ENCODE measurements at regions not wholly inside any gene's neighbourhood (a gene's known extent, or its start where the extent isn't known, plus 50 kb on each side); places are given as distances from the start of the nearest gene placed in this dataset.

DNA sequence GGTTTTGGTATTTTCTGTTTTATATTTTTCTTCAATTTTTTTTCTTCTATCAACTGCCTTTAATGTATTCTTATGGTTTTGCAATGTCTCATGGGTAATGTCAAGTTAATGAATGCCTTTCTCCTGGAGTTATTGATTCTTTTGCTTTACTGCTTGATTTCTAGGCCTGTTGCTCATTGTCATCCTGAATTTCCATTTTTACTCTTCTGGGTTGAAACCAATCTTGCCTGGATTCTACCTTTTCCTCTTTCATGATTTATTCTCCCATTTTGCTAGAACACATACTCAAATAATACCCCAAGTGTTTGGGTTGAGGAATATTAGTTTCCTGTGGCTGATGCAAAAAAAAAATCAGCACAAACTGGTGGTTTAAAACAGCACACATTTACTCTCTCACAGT lies 315.2 kb upstream of the PDZRN3 start:
- no peak overlapping the region for H3K4me3 ChIP-seq (ENCODE audit: low read length)
- TF ChIP-seq, protein P1, sequence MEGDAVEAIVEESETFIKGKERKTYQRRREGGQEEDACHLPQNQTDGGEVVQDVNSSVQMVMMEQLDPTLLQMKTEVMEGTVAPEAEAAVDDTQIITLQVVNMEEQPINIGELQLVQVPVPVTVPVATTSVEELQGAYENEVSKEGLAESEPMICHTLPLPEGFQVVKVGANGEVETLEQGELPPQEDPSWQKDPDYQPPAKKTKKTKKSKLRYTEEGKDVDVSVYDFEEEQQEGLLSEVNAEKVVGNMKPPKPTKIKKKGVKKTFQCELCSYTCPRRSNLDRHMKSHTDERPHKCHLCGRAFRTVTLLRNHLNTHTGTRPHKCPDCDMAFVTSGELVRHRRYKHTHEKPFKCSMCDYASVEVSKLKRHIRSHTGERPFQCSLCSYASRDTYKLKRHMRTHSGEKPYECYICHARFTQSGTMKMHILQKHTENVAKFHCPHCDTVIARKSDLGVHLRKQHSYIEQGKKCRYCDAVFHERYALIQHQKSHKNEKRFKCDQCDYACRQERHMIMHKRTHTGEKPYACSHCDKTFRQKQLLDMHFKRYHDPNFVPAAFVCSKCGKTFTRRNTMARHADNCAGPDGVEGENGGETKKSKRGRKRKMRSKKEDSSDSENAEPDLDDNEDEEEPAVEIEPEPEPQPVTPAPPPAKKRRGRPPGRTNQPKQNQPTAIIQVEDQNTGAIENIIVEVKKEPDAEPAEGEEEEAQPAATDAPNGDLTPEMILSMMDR (conservative IDR thresholded peaks at IDR 0.05; ENCODE audit: low read length): no peak
- DNase-seq (ENCODE audit: low read depth): no peak

DNA sequence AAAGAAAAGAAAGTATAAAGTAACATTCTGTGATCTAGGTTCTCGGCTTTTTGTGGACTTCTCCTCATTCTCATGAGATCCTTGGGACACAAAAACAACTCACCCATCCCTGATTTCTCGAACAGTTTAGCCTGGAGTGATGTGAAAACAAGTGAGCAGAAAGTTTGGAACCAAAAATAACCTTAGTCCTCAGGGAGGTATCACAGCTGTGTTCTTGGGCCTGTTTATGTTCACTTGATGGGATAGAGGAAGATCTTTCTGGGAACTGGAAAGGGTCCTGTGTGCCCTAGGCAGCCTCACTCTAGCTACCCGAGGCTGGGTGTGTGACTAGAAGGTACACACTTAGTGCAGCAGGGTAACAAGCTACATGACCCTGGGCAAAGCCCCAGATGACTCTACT lies 308.8 kb upstream of the PDZRN3 start:
- TF ChIP-seq, protein P1 (conservative IDR thresholded peaks at IDR 0.05; ENCODE audit: low read length): no peak
- H3K4me3 ChIP-seq (ENCODE audit: low read length): no peak overlapping the region
- DNase-seq (ENCODE audit: low read depth): no peak

DNA sequence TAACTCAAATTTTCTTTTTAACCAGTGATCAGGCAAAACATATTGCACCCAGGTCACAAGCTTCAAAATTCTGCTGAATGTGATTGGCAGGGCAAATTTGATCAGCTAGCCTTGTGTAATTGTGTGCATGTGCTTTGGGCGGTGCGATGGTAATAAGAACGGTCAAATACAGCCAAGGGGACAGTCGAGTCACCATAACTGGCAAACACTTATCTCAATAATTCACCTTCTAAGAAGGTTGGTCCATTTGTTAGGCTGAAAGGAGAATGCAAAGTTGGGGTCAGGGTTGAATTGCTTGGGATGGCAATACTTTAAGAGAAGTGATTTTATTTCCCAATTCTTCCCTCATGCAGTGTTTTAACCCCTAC lies 302.4 kb upstream of the PDZRN3 start:
- TF ChIP-seq, protein P1 (conservative IDR thresholded peaks at IDR 0.05; ENCODE audit: low read length): no peak
- no peak for DNase-seq (ENCODE audit: low read depth)
- H3K4me3 ChIP-seq (ENCODE audit: low read length): no peak overlapping the region

DNA sequence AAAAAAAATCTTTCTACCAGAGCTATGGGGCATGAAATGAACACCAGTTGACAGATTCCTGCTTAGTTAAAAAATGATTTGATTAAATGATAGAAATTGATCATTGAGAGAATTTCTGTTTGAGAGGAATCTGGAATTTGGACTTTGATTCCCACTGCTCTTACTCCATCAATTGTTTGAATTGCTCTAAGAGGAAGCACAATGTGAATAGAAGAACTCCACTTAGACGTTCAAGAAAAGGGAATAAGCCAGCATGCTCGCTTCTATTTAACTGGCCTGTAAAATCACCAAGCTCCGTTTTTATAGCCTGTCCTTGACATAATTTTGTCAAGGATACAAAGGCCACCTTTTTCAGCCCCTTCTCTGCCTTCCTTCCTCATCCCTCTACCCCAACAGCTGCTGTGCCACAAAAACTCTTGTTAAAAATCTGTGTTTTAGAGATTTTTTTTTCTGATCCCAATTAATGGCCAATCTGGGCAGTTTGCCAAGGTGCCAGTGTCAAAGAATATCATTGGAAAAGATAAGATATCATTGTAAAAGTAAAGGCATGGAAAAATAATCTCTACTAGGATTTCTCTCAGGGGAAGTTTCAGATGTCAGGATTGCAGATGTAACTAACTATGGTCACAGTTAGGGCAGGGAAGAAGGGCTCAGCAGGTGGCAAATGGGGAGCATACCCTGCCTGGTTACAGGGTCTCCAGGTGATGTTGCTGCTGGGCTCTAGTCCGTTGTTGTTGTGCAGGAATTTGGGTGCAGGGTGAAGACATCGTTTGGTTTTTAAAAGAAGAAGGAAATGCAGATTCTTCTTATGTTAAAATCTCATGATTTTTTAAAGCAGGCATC lies 301.8 kb upstream of the PDZRN3 start:
- no peak overlapping the region for H3K4me3 ChIP-seq (ENCODE audit: low read length)
- DNase-seq (ENCODE audit: low read depth): no peak
- TF ChIP-seq, protein P1 (conservative IDR thresholded peaks at IDR 0.05; ENCODE audit: low read length): no peak

GRCh38 chr3:73925011-73925410 lies 300.3 kb upstream of the PDZRN3 start:
- no peak for DNase-seq (ENCODE audit: low read depth)
- no peak overlapping the region for H3K4me3 ChIP-seq (ENCODE audit: low read length)

GRCh38 chr3:73924048-73924447 lies 299.3 kb upstream of the PDZRN3 start:
- TF ChIP-seq, protein P1 (conservative IDR thresholded peaks at IDR 0.05; ENCODE audit: low read length): no peak
- H3K4me3 ChIP-seq (ENCODE audit: low read length): no peak overlapping the region
- DNase-seq (ENCODE audit: low read depth): no peak

More at GRCh38 chr3:73925011-73925410, 300.3 kb upstream of the PDZRN3 start:
- TF ChIP-seq, protein P1 (conservative IDR thresholded peaks at IDR 0.05; ENCODE audit: low read length): no peak

DNA sequence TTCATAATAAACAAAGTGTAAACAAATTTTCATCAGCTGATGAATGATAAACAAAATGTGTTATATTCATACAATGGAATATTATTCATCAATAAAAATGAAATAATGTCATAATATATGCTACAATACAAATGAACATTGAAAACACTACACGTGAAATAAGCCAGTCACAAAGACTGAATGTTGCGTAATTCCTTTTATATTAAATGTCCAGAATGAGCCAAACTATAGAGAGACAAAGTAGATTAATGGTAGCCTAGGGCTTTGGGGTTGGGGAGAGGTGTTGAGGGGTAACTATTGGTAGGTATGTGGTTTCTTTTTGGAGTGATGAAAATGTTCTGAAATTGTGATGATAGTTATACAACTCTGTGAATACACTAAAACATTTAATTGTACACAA lies 292.9 kb upstream of the PDZRN3 start:
- TF ChIP-seq, protein P1 (conservative IDR thresholded peaks at IDR 0.05; ENCODE audit: low read length): no peak
- H3K4me3 ChIP-seq (ENCODE audit: low read length): no peak overlapping the region
- no peak for DNase-seq (ENCODE audit: low read depth)
